Uterus (tissue), 2 donors: ENCODE measurements at regions not wholly inside any gene's neighbourhood (a gene's known extent, or its start where the extent isn't known, plus 50 kb on each side); places are given as distances from the start of the nearest gene placed in this dataset.

Experiments used
- CTCF ChIP-seq, 4 experiments: fragments of 200-600 bp in 2 of 4; fragments of 450-650 bp in 2 of 4; sonication (generic) in 2 of 4; IDR thresholded peaks; one replicate each; pipeline ENCODE4 v1.5.1; 2016 to 2019; ENCODE audit warnings: antibody characterized with exemption in 4 of 4, mild to moderate bottlenecking in 2 of 4, moderate library complexity in 1 of 4
- POLR2A ChIP-seq, 2 donors: fragments of 450-650 bp; IDR thresholded peaks; one replicate each; pipeline ENCODE4 v1.6.1; 2016; ENCODE audit warnings: antibody characterized with exemption in 2 of 2, mild to moderate bottlenecking in 1 of 2, moderate library complexity in 1 of 2

GRCh38 chr22:33129621-33130020 lies 71.4 kb upstream of the SYN3 start:
- TF ChIP-seq CTCF (IDR thresholded peaks at IDR 0.05): no peak
- TF ChIP-seq POLR2A (IDR thresholded peaks at IDR 0.05): no peak
